ENCODE measurements at regions not wholly inside any gene's neighbourhood (a gene's known extent, or its start where the extent isn't known, plus 50 kb on each side); places are given as distances from the start of the nearest gene placed in this dataset.

DNA sequence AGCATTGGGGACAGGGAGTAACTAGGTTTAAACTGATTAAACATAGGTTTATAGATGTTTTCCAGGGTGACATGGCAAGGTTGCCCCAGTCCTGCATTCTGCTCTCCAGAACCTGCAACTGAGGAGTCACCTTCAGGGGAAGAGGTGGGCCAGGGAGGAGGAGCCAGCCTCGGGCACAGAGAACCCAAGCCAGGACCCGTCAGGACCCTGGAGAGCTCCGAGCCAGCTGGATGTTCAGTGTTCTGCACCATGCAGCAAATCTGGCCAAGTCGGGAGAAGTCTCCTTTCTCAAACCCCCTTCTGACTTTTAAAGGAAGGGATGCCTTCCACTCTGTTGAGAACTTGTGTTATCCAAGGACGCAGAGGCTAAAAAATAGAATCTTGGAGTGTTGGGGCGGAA is 62.1 kb upstream of the SLC6A11 start:
- Histone ChIP-seq H3K4me1 (ENCODE audit: insufficient read depth, low read length) (no peaks in the 10 kb centered on the region), H3K27me3 (ENCODE audit: control insufficient read depth in 1 of 2, insufficient read depth in 2 of 2, low read length in 2 of 2) (0 out of 5 replicates have a peak, but pooled peaks cover 0 to 3% of the 10 kb centered on the region in 2 experiments), H3K36me3 (replicated peaks in 1 of 2; ENCODE audit: control insufficient read depth in 1 of 2, insufficient read depth in 2 of 2, low read length in 2 of 2) (no peaks in the 10 kb centered on the region), H4K20me1 (ENCODE audit: insufficient read depth, low read length) (0 out of 2 replicates have a peak, but pooled peaks cover 3% of the 10 kb centered on the region), H3K9me3 (ENCODE audit: low read length) (no peaks in the 10 kb centered on the region), H3K9ac (ENCODE audit: insufficient read depth, low read depth, low read length) (no peak overlapping the region), H2AFZ (ENCODE audit: low read length) (no peak overlapping the region), H3K4me2 (ENCODE audit: low read depth, low read length) (no peak overlapping the region), H3K4me3 (replicated peaks in 1 of 3; ENCODE audit: insufficient read depth in 1 of 3, low read depth in 2 of 3, low read length in 3 of 3) (no peak overlapping the region), H3K79me2 (ENCODE audit: insufficient read depth, low read length) (no peaks in the 10 kb centered on the region), H3K27ac (ENCODE audit: extremely low read length, insufficient read depth, low read length) (no peak overlapping the region)
- FAIRE-seq (no peak), DNase-seq (ENCODE audit: low spot score) (peak; percentile 18), ATAC-seq (peak; percentile 61; the same call in 2 of the 3 replicates)
- ChIA-PET CTCF (ENCODE audit: low intra/inter-chr PET ratio, low total read pairs) (no interaction called here), POLR2A (no interaction called here)
- BruUV-seq (replicated peaks): no TSS peak
- intact Hi-C loops (cut with micrococcal nuclease; ENCODE audit: unreplicated experiment): loop anchor here (10.0 kb wide), 1 partner anchor 191 kb away; no protein-coding TSS in a partner anchor
- 18% methylated on average over 4 of the region's 6 CpGs for WGBS (ENCODE audit: low lambda C conversion rate)
- in situ Hi-C loops (cut with HindIII; ENCODE audit: extremely low pct_ligation_motif_present, low pct_unique_long_range_greater_than_20kb): no loop called here
- TF ChIP-seq, protein P1, sequence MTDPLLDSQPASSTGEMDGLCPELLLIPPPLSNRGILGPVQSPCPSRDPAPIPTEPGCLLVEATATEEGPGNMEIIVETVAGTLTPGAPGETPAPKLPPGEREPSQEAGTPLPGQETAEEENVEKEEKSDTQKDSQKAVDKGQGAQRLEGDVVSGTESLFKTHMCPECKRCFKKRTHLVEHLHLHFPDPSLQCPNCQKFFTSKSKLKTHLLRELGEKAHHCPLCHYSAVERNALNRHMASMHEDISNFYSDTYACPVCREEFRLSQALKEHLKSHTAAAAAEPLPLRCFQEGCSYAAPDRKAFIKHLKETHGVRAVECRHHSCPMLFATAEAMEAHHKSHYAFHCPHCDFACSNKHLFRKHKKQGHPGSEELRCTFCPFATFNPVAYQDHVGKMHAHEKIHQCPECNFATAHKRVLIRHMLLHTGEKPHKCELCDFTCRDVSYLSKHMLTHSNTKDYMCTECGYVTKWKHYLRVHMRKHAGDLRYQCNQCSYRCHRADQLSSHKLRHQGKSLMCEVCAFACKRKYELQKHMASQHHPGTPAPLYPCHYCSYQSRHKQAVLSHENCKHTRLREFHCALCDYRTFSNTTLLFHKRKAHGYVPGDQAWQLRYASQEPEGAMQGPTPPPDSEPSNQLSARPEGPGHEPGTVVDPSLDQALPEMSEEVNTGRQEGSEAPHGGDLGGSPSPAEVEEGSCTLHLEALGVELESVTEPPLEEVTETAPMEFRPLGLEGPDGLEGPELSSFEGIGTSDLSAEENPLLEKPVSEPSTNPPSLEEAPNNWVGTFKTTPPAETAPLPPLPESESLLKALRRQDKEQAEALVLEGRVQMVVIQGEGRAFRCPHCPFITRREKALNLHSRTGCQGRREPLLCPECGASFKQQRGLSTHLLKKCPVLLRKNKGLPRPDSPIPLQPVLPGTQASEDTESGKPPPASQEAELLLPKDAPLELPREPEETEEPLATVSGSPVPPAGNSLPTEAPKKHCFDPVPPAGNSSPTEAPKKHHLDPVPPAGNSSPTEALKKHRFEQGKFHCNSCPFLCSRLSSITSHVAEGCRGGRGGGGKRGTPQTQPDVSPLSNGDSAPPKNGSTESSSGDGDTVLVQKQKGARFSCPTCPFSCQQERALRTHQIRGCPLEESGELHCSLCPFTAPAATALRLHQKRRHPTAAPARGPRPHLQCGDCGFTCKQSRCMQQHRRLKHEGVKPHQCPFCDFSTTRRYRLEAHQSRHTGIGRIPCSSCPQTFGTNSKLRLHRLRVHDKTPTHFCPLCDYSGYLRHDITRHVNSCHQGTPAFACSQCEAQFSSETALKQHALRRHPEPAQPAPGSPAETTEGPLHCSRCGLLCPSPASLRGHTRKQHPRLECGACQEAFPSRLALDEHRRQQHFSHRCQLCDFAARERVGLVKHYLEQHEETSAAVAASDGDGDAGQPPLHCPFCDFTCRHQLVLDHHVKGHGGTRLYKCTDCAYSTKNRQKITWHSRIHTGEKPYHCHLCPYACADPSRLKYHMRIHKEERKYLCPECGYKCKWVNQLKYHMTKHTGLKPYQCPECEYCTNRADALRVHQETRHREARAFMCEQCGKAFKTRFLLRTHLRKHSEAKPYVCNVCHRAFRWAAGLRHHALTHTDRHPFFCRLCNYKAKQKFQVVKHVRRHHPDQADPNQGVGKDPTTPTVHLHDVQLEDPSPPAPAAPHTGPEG (CRISPR knock-in tag; IDR thresholded peaks at IDR 0.05): no peak
- TF ChIP-seq ZBTB38 (CRISPR knock-in tag; IDR thresholded peaks at IDR 0.05) (no peak), ZNF7 (CRISPR knock-in tag; IDR thresholded peaks at IDR 0.05) (no peak), RFXAP (CRISPR knock-in tag; IDR thresholded peaks at IDR 0.05; ENCODE audit: borderline replicate concordance) (0 out of 2 replicates have a peak, but pooled peaks have one; percentile 37), SIX1 (CRISPR knock-in tag; IDR thresholded peaks at IDR 0.05; ENCODE audit: borderline replicate concordance) (no peak), ZNF878 (CRISPR knock-in tag; IDR thresholded peaks at IDR 0.05) (0 out of 2 replicates have a peak, but pooled peaks have one; percentile 51), ONECUT2 (CRISPR knock-in tag; IDR thresholded peaks at IDR 0.05) (no peak), DNMT3B (CRISPR knock-in tag; conservative IDR thresholded peaks at IDR 0.05) (0 out of 2 replicates have a peak, but pooled peaks have one; percentile 51), ZNF12 (CRISPR knock-in tag; IDR thresholded peaks at IDR 0.05) (no peak), ZFP41 (CRISPR knock-in tag; IDR thresholded peaks at IDR 0.05; ENCODE audit: borderline replicate concordance) (no peak)
- TF ChIP-seq, protein P2, sequence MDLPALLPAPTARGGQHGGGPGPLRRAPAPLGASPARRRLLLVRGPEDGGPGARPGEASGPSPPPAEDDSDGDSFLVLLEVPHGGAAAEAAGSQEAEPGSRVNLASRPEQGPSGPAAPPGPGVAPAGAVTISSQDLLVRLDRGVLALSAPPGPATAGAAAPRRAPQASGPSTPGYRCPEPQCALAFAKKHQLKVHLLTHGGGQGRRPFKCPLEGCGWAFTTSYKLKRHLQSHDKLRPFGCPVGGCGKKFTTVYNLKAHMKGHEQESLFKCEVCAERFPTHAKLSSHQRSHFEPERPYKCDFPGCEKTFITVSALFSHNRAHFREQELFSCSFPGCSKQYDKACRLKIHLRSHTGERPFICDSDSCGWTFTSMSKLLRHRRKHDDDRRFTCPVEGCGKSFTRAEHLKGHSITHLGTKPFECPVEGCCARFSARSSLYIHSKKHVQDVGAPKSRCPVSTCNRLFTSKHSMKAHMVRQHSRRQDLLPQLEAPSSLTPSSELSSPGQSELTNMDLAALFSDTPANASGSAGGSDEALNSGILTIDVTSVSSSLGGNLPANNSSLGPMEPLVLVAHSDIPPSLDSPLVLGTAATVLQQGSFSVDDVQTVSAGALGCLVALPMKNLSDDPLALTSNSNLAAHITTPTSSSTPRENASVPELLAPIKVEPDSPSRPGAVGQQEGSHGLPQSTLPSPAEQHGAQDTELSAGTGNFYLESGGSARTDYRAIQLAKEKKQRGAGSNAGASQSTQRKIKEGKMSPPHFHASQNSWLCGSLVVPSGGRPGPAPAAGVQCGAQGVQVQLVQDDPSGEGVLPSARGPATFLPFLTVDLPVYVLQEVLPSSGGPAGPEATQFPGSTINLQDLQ (CRISPR knock-in tag; IDR thresholded peaks at IDR 0.05): no peak
- TF ChIP-seq, protein P3, sequence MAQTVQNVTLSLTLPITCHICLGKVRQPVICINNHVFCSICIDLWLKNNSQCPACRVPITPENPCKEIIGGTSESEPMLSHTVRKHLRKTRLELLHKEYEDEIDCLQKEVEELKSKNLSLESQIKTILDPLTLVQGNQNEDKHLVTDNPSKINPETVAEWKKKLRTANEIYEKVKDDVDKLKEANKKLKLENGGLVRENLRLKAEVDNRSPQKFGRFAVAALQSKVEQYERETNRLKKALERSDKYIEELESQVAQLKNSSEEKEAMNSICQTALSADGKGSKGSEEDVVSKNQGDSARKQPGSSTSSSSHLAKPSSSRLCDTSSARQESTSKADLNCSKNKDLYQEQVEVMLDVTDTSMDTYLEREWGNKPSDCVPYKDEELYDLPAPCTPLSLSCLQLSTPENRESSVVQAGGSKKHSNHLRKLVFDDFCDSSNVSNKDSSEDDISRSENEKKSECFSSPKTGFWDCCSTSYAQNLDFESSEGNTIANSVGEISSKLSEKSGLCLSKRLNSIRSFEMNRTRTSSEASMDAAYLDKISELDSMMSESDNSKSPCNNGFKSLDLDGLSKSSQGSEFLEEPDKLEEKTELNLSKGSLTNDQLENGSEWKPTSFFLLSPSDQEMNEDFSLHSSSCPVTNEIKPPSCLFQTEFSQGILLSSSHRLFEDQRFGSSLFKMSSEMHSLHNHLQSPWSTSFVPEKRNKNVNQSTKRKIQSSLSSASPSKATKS (CRISPR knock-in tag; IDR thresholded peaks at IDR 0.05): no peak
- TF ChIP-seq, protein P4, sequence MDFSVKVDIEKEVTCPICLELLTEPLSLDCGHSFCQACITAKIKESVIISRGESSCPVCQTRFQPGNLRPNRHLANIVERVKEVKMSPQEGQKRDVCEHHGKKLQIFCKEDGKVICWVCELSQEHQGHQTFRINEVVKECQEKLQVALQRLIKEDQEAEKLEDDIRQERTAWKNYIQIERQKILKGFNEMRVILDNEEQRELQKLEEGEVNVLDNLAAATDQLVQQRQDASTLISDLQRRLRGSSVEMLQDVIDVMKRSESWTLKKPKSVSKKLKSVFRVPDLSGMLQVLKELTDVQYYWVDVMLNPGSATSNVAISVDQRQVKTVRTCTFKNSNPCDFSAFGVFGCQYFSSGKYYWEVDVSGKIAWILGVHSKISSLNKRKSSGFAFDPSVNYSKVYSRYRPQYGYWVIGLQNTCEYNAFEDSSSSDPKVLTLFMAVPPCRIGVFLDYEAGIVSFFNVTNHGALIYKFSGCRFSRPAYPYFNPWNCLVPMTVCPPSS (IDR thresholded peaks at IDR 0.05): no peak

Data from HepG2 (cell line).